ENCODE measurements at regions not wholly inside any gene's neighbourhood (a gene's known extent, or its start where the extent isn't known, plus 50 kb on each side); places are given as distances from the start of the nearest gene placed in this dataset.

DNA sequence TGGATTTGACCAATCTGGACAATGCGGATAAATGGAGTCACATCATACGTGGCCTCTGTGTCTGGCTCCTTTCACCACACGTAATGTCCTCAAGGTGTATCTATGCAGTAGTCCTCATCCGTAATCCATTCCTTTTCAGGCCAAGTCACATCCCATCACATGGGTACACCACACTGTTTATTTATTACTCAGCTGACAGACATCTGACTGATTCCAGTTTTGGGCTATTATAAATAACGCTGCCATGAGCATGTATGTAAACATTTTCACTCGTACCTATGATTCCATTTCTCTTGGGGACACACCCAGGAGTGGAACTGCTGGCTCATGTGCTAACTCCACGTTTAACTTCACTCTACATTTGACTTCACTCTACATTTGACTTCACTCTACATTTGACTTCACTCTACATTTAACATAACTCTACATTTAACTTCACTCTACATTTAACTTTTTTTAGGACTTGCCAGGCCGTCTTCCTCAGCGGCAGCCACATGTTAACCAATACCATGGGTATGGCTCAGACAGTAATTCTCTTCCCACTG is 52.1 kb downstream of the SHANK2 start:
- TF ChIP-seq, protein P1, sequence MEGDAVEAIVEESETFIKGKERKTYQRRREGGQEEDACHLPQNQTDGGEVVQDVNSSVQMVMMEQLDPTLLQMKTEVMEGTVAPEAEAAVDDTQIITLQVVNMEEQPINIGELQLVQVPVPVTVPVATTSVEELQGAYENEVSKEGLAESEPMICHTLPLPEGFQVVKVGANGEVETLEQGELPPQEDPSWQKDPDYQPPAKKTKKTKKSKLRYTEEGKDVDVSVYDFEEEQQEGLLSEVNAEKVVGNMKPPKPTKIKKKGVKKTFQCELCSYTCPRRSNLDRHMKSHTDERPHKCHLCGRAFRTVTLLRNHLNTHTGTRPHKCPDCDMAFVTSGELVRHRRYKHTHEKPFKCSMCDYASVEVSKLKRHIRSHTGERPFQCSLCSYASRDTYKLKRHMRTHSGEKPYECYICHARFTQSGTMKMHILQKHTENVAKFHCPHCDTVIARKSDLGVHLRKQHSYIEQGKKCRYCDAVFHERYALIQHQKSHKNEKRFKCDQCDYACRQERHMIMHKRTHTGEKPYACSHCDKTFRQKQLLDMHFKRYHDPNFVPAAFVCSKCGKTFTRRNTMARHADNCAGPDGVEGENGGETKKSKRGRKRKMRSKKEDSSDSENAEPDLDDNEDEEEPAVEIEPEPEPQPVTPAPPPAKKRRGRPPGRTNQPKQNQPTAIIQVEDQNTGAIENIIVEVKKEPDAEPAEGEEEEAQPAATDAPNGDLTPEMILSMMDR (IDR thresholded peaks at IDR 0.05; ENCODE audit: insufficient read depth, low read length, poor library complexity, severe bottlenecking): no peak
- no peak for TF ChIP-seq EZH2phosphoT487 (conservative IDR thresholded peaks at IDR 0.05; ENCODE audit: low read length)
